NCI-H345 (cell line): ENCODE measurements at regions not wholly inside any gene's neighbourhood (a gene's known extent, or its start where the extent isn't known, plus 50 kb on each side); places are given as distances from the start of the nearest gene placed in this dataset.

Experiments used
- DNase-seq: peaks from one replicate; lab custom pipeline; 2025; lab: John Stamatoyannopoulos, UW

- no peak for DNase-seq
These were observed 260.0 kb upstream of the TCF4 start for GRCh38 chr18:55847960-55848359.

GRCh38 chr18:55845221-55845620, 257.2 kb upstream of the TCF4 start:
- no peak for DNase-seq

- no peak for DNase-seq
These were observed 256.4 kb upstream of the TCF4 start for GRCh38 chr18:55844382-55844781.

- no peak for DNase-seq
These were observed 253.3 kb upstream of the TCF4 start for GRCh38 chr18:55841314-55841713.

GRCh38 chr18:55840601-55841170, 252.7 kb upstream of the TCF4 start:
- no peak for DNase-seq

GRCh38 chr18:55839343-55839742, 251.4 kb upstream of the TCF4 start:
- no peak for DNase-seq

GRCh38 chr18:55838841-55839240, 250.8 kb upstream of the TCF4 start:
- no peak for DNase-seq

GRCh38 chr18:55838319-55838718, 250.3 kb upstream of the TCF4 start:
- no peak for DNase-seq

- no peak for DNase-seq
These were observed 245.6 kb upstream of the TCF4 start for GRCh38 chr18:55833543-55833942.

- DNase-seq = no peak
These were observed 242.6 kb upstream of the TCF4 start for GRCh38 chr18:55830544-55830943.

- DNase-seq = no peak
These were observed 233.2 kb upstream of the TCF4 start for GRCh38 chr18:55821219-55821618.

GRCh38 chr18:55819448-55819847, 231.5 kb upstream of the TCF4 start:
- DNase-seq = no peak

- no peak for DNase-seq
These were observed 230.3 kb upstream of the TCF4 start for GRCh38 chr18:55818284-55818683.

GRCh38 chr18:55811925-55812324, 223.9 kb upstream of the TCF4 start:
- no peak for DNase-seq

GRCh38 chr18:55805666-55806065, 217.7 kb upstream of the TCF4 start:
- no peak for DNase-seq

GRCh38 chr18:55795101-55795669, 207.2 kb upstream of the TCF4 start:
- no peak for DNase-seq

GRCh38 chr18:55794288-55795052, 206.5 kb upstream of the TCF4 start:
- no peak for DNase-seq

GRCh38 chr18:55790296-55790695, 202.3 kb upstream of the TCF4 start:
- no peak for DNase-seq

- no peak for DNase-seq
These were observed 199.6 kb upstream of the TCF4 start for GRCh38 chr18:55787536-55788073.

- DNase-seq = no peak
These were observed 198.8 kb upstream of the TCF4 start for GRCh38 chr18:55786651-55787272.

GRCh38 chr18:55783921-55784320, 195.9 kb upstream of the TCF4 start:
- DNase-seq = no peak

GRCh38 chr18:55781481-55781957, 193.5 kb upstream of the TCF4 start:
- peak; percentile 55 for DNase-seq
